Psoas muscle (tissue), 7 donors: ENCODE measurements at regions not wholly inside any gene's neighbourhood (a gene's known extent, or its start where the extent isn't known, plus 50 kb on each side); places are given as distances from the start of the nearest gene placed in this dataset.

Experiments used
- ATAC-seq, 4 donors: fragments of 200-7000 bp; cut with Tn5 transposase; one replicate each; pipeline ENCODE4 v1.9.1; 2020; ENCODE audit warnings: moderate library complexity in 3 of 4, mild to moderate bottlenecking in 2 of 4
- DNase-seq, 2 donors: peaks; one replicate each; pipeline ENCODE4 v3.0.0-alpha.2; 2020
- H3K27ac ChIP-seq: fragments of 200-600 bp; one replicate; pipeline ENCODE4 v1.8.0; 2022
- H3K27me3 ChIP-seq, 3 donors: fragments of 200-600 bp in 1 of 3; one replicate each; pipeline versions ENCODE4 v1.6.1 to v1.8.0; 2013 to 2022; ENCODE audit warnings: low read length in 2 of 3, mild to moderate bottlenecking in 2 of 3, moderate library complexity in 1 of 3; ENCODE audit not compliant: insufficient read depth in 3 of 3
- H3K36me3 ChIP-seq, 2 donors: fragments of 200-600 bp in 1 of 2; one replicate each; pipeline versions ENCODE4 v1.6.1 to v1.8.0; 2013 to 2022; ENCODE audit warnings: low read depth in 1 of 2, mild to moderate bottlenecking in 1 of 2, moderate library complexity in 1 of 2; ENCODE audit not compliant: insufficient read depth in 1 of 2
- H3K4me1 ChIP-seq: fragments of 200-600 bp; one replicate; pipeline ENCODE4 v1.8.0; 2022
- H3K4me3 ChIP-seq: fragments of 200-600 bp; one replicate; pipeline ENCODE4 v1.8.0; 2022; ENCODE audit warnings: mild to moderate bottlenecking
- H3K9me3 ChIP-seq: fragments of 200-600 bp; one replicate; pipeline ENCODE4 v1.8.0; 2022
- CTCF ChIP-seq: fragments of 200-600 bp; IDR thresholded peaks from one replicate; pipeline ENCODE4 v1.8.0; 2022; ENCODE audit warnings: antibody characterized with exemption
- WGBS, 3 donors: extraction: QIAGEN DNeasy Blood & Tissue Kit; methylation state at CpG; one replicate each; pipeline versions ENCODE4 v1.1.6 to v1.1.7; 2013; 5-methylcytosine and 5-hydroxymethylcytosine counted together
- intact Hi-C, 2 donors: fragments of 100-400 bp; cut with DNase I; formaldehyde crosslinking; loops; one replicate each; pipeline versions ENCODE4 v1.11.0 to v1.14.2; 2022
- donor health status: healthy with polysubstance abuse.
- donor health status: DM: no; HTN: no; CAD: no; lungs with moderate emphysema.
- donor health status: Bipolar disorder and iron deficiency.
- donor health status: healthy.
- donor health status: DM: yes; HTN: yes; CAD: no.
- donor health status: DM: no; HTN: no; CAD: no.
- donor health status: DM: yes; HTN: yes; CAD: no.

GRCh38 chr2:36277146-36277808 is 78.3 kb upstream of the CRIM1 start:
- WGBS, 3 donors: 79 to 84% (median 80%) methylated on average over 3 of the region's 3 CpGs
- intact Hi-C loops: no loop called here
- TF ChIP-seq CTCF: no peak

GRCh38 chr2:36271266-36271665 is 84.3 kb upstream of the CRIM1 start:
- intact Hi-C loops: no loop called here
- Histone ChIP-seq H3K36me3 (no peaks in the 10 kb centered on the region), H3K9me3 (no peaks in the 10 kb centered on the region), H3K27me3 (no peaks in the 10 kb centered on the region), H3K4me3 (no peak overlapping the region), H3K4me1 (no peaks in the 10 kb centered on the region), H3K27ac (no peak overlapping the region)
- DNase-seq (no peak), ATAC-seq (no peak)
- WGBS, 3 donors: 58 to 69% (median 65%) methylated on average over 1 of the region's 1 CpG
- no peak for TF ChIP-seq CTCF

More at GRCh38 chr2:36277146-36277808, 78.3 kb upstream of the CRIM1 start:
- Histone ChIP-seq H3K36me3 (no peaks in the 10 kb centered on the region), H3K27ac (no peak overlapping the region), H3K27me3 (no peaks in the 10 kb centered on the region), H3K9me3 (no peaks in the 10 kb centered on the region), H3K4me3 (no peak overlapping the region), H3K4me1 (no peaks in the 10 kb centered on the region)
- ATAC-seq (no peak), DNase-seq (no peak)

GRCh38 chr2:36270758-36271157 is 84.8 kb upstream of the CRIM1 start:
- WGBS, 3 donors: 56 to 66% (median 64%) methylated on average over 5 of the region's 5 CpGs
- ATAC-seq: no peak

GRCh38 chr2:36267194-36267593 is 88.4 kb upstream of the CRIM1 start:
- no peak for ATAC-seq
- no peak for DNase-seq
- Histone ChIP-seq H3K4me1 (no peaks in the 10 kb centered on the region), H3K9me3 (no peaks in the 10 kb centered on the region), H3K4me3 (no peak overlapping the region), H3K27ac (no peak overlapping the region), H3K36me3 (no peaks in the 10 kb centered on the region), H3K27me3 (no peaks in the 10 kb centered on the region)
- no peak for TF ChIP-seq CTCF
- intact Hi-C loops: no loop called here
- WGBS, 3 donors: 93 to 100% (median 100%) methylated on average over 1 of the region's 1 CpG

More at GRCh38 chr2:36270758-36271157, 84.8 kb upstream of the CRIM1 start:
- intact Hi-C loops: no loop called here
- DNase-seq: no peak
- Histone ChIP-seq H3K4me3 (no peak overlapping the region), H3K9me3 (no peaks in the 10 kb centered on the region), H3K36me3 (no peaks in the 10 kb centered on the region), H3K27ac (no peak overlapping the region), H3K27me3 (no peaks in the 10 kb centered on the region), H3K4me1 (no peaks in the 10 kb centered on the region)
- no peak for TF ChIP-seq CTCF
